ENCODE measurements at regions not wholly inside any gene's neighbourhood (a gene's known extent, or its start where the extent isn't known, plus 50 kb on each side); places are given as distances from the start of the nearest gene placed in this dataset.

- DNase-seq, result peak; percentile 1
These were observed 841.4 kb upstream of the MAP3K7 start for GRCh38 chr6:91428296-91428695.

DNA sequence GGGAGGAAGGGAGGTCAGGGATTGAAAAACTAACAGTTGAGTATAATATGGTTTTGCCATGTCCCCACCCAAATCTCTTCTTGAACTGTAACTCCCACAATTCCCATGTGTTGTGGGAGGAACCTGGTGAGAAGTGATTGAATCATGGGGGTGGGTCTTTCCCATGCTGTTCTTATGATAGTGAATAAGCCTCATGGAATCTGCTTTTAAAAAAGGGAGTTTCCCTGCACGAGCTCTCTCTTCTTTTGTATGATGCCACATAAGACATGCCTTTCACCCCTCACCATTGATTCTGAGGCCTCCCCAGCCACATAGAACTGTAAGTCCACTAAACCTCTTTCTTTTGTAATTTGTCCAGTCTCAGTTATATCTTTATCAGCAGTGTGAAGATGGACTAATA lies 833.4 kb upstream of the MAP3K7 start:
- DNase-seq, result no peak

GRCh38 chr6:91415031-91415605 lies 828.2 kb upstream of the MAP3K7 start:
- DNase-seq, result no peak

DNA sequence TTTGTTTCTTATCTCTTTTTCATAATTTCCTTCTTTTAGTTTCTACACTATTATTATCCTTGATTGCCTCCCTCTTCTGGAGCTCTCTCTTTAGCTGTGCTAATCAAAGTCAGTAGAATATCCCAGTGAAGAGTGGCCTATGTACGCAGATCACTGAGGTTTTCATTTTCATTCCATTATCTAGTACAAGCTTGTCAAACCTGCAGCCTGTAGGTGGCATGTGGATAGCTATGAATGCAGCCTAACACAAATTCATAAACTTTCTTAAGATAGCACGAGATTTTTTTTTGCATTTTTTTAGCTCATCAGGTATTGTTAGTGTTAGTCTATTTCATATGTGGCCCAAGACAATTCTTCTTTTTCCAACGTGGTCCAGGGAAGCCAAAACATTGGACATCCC lies 825.7 kb upstream of the MAP3K7 start:
- DNase-seq, result no peak

GRCh38 chr6:91407706-91408105 lies 820.8 kb upstream of the MAP3K7 start:
- no peak for DNase-seq

- DNase-seq, result no peak
These were observed 806.1 kb upstream of the MAP3K7 start for GRCh38 chr6:91392951-91393350.

GRCh38 chr6:91387290-91388059 lies 800.6 kb upstream of the MAP3K7 start:
- DNase-seq, result no peak

DNA sequence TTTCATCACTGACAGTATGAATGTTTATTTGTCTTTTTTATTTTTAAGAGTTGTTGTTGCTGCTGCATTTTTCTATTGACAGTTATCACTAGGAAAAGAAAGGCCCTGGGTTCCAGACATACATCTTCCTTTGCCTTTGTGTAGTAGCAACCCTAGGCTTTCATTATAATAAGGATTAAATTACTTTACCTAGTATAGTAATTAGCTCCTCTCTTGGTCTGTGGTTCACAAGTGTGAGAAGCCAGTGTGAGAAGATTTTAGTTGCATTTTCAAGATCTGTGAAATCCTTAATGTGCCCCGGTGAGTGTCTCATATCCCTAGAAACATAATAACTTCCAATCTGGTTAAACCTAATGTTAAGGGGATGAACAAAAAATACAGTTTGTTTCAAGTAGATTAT lies 799.3 kb upstream of the MAP3K7 start:
- DNase-seq, result no peak

- DNase-seq, result no peak
These were observed 796.3 kb upstream of the MAP3K7 start for GRCh38 chr6:91383207-91383606.

- DNase-seq, result no peak
These were observed 789.8 kb upstream of the MAP3K7 start for GRCh38 chr6:91376686-91377085.

- no peak for DNase-seq
These were observed 779.9 kb upstream of the MAP3K7 start for GRCh38 chr6:91366781-91367180.

GRCh38 chr6:91358986-91359385 lies 772.1 kb upstream of the MAP3K7 start:
- DNase-seq, result no peak

DNA sequence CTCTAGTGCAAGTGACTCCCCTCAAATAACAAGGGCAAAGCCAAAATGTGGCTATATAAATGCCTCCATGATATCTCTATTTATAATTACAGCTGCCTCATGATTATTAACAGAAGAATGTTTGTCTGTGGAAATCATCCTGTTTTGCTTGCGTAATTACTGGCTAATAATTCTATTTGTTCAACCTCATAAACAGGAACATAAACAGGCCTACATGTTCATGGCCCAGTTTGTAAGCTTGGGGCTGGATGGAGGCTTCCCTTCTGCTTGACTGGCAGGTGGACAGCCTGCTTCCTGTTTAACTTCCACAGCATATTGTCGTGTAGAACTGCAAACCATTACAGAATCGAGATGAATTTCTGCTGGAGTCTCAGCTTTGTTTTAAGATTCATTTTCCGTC lies 766.0 kb upstream of the MAP3K7 start:
- no peak for DNase-seq

- no peak for DNase-seq
These were observed 765.4 kb upstream of the MAP3K7 start for GRCh38 chr6:91352321-91352720.

GRCh38 chr6:91350146-91350908 lies 763.5 kb upstream of the MAP3K7 start:
- DNase-seq, result no peak

DNA sequence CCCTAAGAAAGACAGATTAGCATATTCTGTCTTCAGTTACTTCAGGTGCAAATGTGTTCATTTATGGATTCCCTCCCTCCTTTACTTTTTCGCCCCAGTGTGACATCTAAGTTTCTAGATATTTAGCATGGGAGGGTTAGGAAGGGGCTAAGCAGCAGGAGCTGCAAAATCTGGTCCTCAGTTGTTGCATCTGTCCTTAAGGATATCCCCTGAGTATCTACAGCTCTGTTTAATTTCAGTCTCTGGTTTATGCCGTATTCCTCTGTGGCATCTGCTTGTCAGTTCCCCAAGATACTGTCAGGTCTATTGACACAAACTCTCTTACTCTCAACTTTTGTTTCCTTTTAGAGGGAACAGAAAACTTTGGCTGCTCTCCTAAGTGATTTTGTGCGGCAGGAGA lies 754.6 kb upstream of the MAP3K7 start:
- DNase-seq, result no peak

DNA sequence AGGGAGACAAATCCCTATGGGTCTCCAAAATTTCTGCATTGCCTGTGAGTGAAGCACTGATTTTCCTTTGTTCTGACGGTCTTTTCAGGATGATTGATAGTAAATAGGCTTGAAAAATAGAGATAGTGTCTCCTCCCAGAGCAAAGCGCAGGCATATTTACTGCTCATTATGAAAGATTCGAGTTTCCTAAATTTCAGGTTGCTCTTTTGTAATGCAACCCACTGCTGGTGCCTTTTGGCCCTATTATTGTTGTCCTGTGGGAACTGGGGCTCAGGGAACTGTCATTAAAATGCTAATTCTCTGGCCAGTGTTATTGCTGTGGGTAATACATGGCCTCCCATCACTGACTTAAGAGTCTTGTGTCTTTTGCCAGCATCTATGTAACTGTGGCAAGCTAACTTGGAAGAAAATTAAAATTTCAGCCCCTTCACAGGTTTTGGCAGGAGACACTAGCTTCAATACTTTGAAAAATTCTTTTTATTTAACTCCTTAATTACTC lies 754.1 kb upstream of the MAP3K7 start:
- no peak for DNase-seq

- DNase-seq, result no peak
These were observed 751.1 kb upstream of the MAP3K7 start for GRCh38 chr6:91337967-91338366.

- DNase-seq, result no peak
These were observed 744.0 kb upstream of the MAP3K7 start for GRCh38 chr6:91330896-91331295.

GRCh38 chr6:91328241-91328640 lies 741.4 kb upstream of the MAP3K7 start:
- no peak for DNase-seq

DNA sequence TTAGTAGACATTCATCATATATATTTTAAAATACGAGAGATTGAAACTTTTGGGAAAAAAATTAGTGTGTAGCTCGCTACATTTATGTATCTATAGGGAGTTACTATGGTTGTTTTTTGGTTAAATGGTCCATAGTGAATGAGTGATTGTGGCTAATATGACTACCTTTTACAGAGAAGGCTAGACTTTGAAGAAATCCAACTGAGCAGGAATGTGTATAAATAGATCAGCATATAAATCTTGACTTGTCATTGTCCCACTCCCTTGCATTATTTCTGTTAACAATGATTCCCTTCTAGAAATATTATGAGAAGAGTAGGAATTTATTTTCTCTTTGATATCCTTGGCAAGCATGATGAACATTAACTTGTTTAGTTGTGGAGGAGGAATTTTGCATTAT lies 737.8 kb upstream of the MAP3K7 start:
- DNase-seq, result no peak

- no peak for DNase-seq
These were observed 731.1 kb upstream of the MAP3K7 start for GRCh38 chr6:91317984-91318383.

- no peak for DNase-seq
These were observed 730.5 kb upstream of the MAP3K7 start for GRCh38 chr6:91317247-91317835.

DNA sequence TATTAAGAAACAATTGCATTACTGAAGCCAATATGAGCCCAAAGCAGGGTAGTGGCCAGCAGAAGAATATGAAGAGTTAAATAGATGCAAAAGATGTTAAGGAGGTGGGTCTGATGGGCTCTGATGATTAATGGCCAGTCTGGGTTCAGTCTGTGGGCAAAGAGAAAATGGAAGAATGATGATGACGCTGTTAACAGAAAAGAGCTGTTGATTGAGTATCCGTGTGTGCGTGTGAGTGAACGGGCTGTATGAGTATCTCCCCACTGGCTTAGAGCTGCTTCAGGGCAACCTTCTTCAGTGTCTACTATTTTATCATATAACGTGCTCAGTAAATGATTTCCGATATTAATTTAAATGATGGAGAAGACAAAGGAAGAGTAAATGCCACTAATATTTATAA lies 723.3 kb upstream of the MAP3K7 start:
- no peak for DNase-seq
